Caco-2 (cell line): ENCODE measurements at regions not wholly inside any gene's neighbourhood (a gene's known extent, or its start where the extent isn't known, plus 50 kb on each side); places are given as distances from the start of the nearest gene placed in this dataset.

ENCODE experiments used
- BruUV-seq: library from RNA; stranded (reverse); fragments of 400-500 nt; replicated peaks from 2 replicates; lab custom pipeline; 2021; lab: Mats Ljungman, UMichigan
- CTCF ChIA-PET: fragments of 300-600 bp; sonication (Branson Sonifier 250); formaldehyde crosslinking; loops from one replicate; lab custom pipeline; 2022; ENCODE audit warnings: antibody characterized with exemption; lab: Charles Lee
- POLR2A ChIA-PET: fragments of 300-600 bp; sonication (Branson Sonifier 250); formaldehyde crosslinking; loops from one replicate; lab custom pipeline; 2022; ENCODE audit warnings: antibody characterized with exemption; lab: Charles Lee
- DNase-seq, 2 experiments: peaks; one replicate each; pipeline versions ENCODE4 v3.0.0 to v3.0.0-alpha.2; 2020 to 2022
- H3K27me3 ChIP-seq: replicated peaks from 2 replicates; pipeline ENCODE4 v1.6.0; 2011; ENCODE audit warnings: low read length; ENCODE audit not compliant: control insufficient read depth, insufficient read depth
- H3K36me3 ChIP-seq: 2 replicates; pipeline ENCODE4 v1.5.1; 2011; ENCODE audit warnings: low read length; ENCODE audit not compliant: control insufficient read depth, insufficient read depth
- H3K4me1 ChIP-seq: fragments of 250-450 bp; sonication (Bioruptor Pico); 2 replicates; pipeline ENCODE4 v1.5.1; 2020; ENCODE audit warnings: mild to moderate bottlenecking
- H3K4me3 ChIP-seq: 2 replicates; pipeline ENCODE4 v1.5.1; 2011; ENCODE audit warnings: low read depth, mild to moderate bottlenecking, control low read depth, low read length
- H3K9me3 ChIP-seq: fragments of 250-450 bp; sonication (Bioruptor Pico); 2 replicates; pipeline ENCODE4 v1.5.1; 2020; ENCODE audit warnings: mild to moderate bottlenecking, moderate library complexity
- H3K27ac Mint-ChIP-seq: one replicate; pipeline ENCODE4 v1.8.0; 2022; ENCODE audit warnings: mixed read lengths; ENCODE audit not compliant: unreplicated experiment
- H3K27me3 Mint-ChIP-seq: one replicate; pipeline ENCODE4 v1.8.0; 2022; ENCODE audit warnings: mixed read lengths; ENCODE audit not compliant: insufficient read depth, unreplicated experiment
- H3K36me3 Mint-ChIP-seq: one replicate; pipeline ENCODE4 v1.8.0; 2022; ENCODE audit warnings: mild to moderate bottlenecking, mixed read lengths; ENCODE audit not compliant: insufficient read depth, unreplicated experiment
- H3K4me1 Mint-ChIP-seq: one replicate; pipeline ENCODE4 v1.8.0; 2022; ENCODE audit warnings: low read depth, mixed read lengths; ENCODE audit not compliant: unreplicated experiment
- H3K4me3 Mint-ChIP-seq: one replicate; pipeline ENCODE4 v1.8.0; 2022; ENCODE audit warnings: mild to moderate bottlenecking, moderate library complexity, mixed read lengths; ENCODE audit not compliant: unreplicated experiment
- H3K9me3 Mint-ChIP-seq: one replicate; pipeline ENCODE4 v1.8.0; 2022; ENCODE audit warnings: mixed read lengths; ENCODE audit not compliant: unreplicated experiment
- CTCF ChIP-seq, 2 experiments: fragments of 200-600 bp in 1 of 2; IDR thresholded peaks; 1 replicate in 1 of 2; 2 replicates in 1 of 2; pipeline versions ENCODE4 v1.5.1 to v1.8.0; 2011 to 2022; ENCODE audit warnings: antibody characterized with exemption in 1 of 2, control low read depth in 1 of 2, inconsistent platforms in 1 of 2, low read depth in 1 of 2, low read length in 1 of 2, mild to moderate bottlenecking in 1 of 2, moderate library complexity in 1 of 2; ENCODE audit not compliant: insufficient read depth in 1 of 2, severe bottlenecking in 1 of 2, unreplicated experiment in 1 of 2
- intact Hi-C: fragments of 100-400 bp; cut with micrococcal nuclease; formaldehyde crosslinking; loops from one replicate; pipeline ENCODE4 v1.10.0; 2022; ENCODE audit not compliant: unreplicated experiment

DNA sequence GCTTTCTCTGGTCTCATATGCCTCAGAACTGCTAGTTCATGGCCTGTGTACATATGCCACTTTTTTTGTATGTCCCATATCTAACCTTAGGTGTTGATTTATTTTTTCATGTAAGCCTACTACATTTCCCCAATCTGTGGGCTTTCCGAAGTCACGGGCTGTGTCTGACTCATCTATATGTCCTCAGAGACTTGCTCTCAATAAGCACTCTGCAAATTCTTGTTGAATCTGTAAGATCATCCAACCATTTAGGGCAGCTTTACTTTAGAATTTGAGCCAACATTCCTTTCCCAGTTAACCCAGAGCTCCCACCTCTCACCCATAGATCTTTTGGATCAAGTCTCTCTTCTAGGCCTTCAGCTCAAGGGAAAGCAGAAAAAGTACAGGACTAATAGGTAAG is 263.4 kb downstream of the SEC61B start:
- DNase-seq, result no peak
- Histone ChIP-seq H3K36me3 (no peaks in the 10 kb centered on the region), H3K4me3 (no peak overlapping the region), H3K27me3 (no peaks in the 10 kb centered on the region), H3K9me3 (no peaks in the 10 kb centered on the region; the same call in 1 of the 2 replicates), H3K4me1 (no peaks in the 10 kb centered on the region)
- Mint-ChIP-seq H3K27ac (no peak overlapping the region), H3K9me3 (no peaks in the 10 kb centered on the region), H3K4me1 (no peaks in the 10 kb centered on the region), H3K27me3 (peaks cover 15% of the 10 kb centered on the region), H3K4me3 (no peak overlapping the region), H3K36me3 (no peaks in the 10 kb centered on the region)
- BruUV-seq, result no TSS peak
- POLR2A ChIA-PET, result no interaction called here
- CTCF ChIA-PET, result no interaction called here
- no peak for TF ChIP-seq CTCF (IDR thresholded peaks at IDR 0.05; ENCODE audit: insufficient read depth in 1 of 2, low read depth in 1 of 2, low read length in 1 of 2, severe bottlenecking in 1 of 2, unreplicated experiment in 1 of 2)
- intact Hi-C loops, result no loop called here

- Histone ChIP-seq H3K4me3 (no peak overlapping the region), H3K27me3 (no peaks in the 10 kb centered on the region; the same call in 1 of the 2 replicates), H3K9me3 (no peaks in the 10 kb centered on the region; the same call in 1 of the 2 replicates), H3K36me3 (no peaks in the 10 kb centered on the region), H3K4me1 (no peaks in the 10 kb centered on the region)
- Mint-ChIP-seq H3K27me3 (peaks cover 15% of the 10 kb centered on the region), H3K4me1 (no peaks in the 10 kb centered on the region), H3K27ac (no peak overlapping the region), H3K36me3 (no peaks in the 10 kb centered on the region), H3K4me3 (no peak overlapping the region), H3K9me3 (no peaks in the 10 kb centered on the region)
- DNase-seq, result no peak
- POLR2A ChIA-PET, result no interaction called here
- CTCF ChIA-PET, result no interaction called here
- TF ChIP-seq CTCF (IDR thresholded peaks at IDR 0.05; ENCODE audit: insufficient read depth in 1 of 2, low read depth in 1 of 2, low read length in 1 of 2, severe bottlenecking in 1 of 2, unreplicated experiment in 1 of 2), result no peak
- intact Hi-C loops, result no loop called here
- no TSS peak for BruUV-seq
Measured at GRCh38 chr9:99486684-99487083, 264.6 kb downstream of the SEC61B start.

GRCh38 chr9:99488131-99489059 is 266.3 kb downstream of the SEC61B start:
- Histone ChIP-seq H3K36me3 (no peaks in the 10 kb centered on the region), H3K9me3 (no peaks in the 10 kb centered on the region; the same call in 1 of the 2 replicates), H3K4me3 (no peak overlapping the region), H3K4me1 (no peaks in the 10 kb centered on the region), H3K27me3 (no peaks in the 10 kb centered on the region; the same call in 1 of the 2 replicates)
- CTCF ChIA-PET, result no interaction called here
- POLR2A ChIA-PET, result no interaction called here
- DNase-seq, result no peak
- BruUV-seq, result no TSS peak
- Mint-ChIP-seq H3K9me3 (no peaks in the 10 kb centered on the region), H3K36me3 (no peaks in the 10 kb centered on the region), H3K4me3 (no peak overlapping the region), H3K27ac (no peak overlapping the region), H3K27me3 (peaks cover 11% of the 10 kb centered on the region), H3K4me1 (no peaks in the 10 kb centered on the region)
- intact Hi-C loops, result no loop called here
- no peak for TF ChIP-seq CTCF (IDR thresholded peaks at IDR 0.05; ENCODE audit: insufficient read depth in 1 of 2, low read depth in 1 of 2, low read length in 1 of 2, severe bottlenecking in 1 of 2, unreplicated experiment in 1 of 2)
